OCI-LY7 (cell line): ENCODE measurements at regions not wholly inside any gene's neighbourhood (a gene's known extent, or its start where the extent isn't known, plus 50 kb on each side); places are given as distances from the start of the nearest gene placed in this dataset.

Experiments
- CTCF ChIP-seq: fragments of 200-600 bp; sonication (generic); conservative IDR thresholded peaks from 2 replicates; pipeline ENCODE4 v1.5.1; 2014; ENCODE audit warnings: mild to moderate bottlenecking, antibody characterized with exemption, low read length, moderate library complexity, mixed read lengths
- EZH2phosphoT487 ChIP-seq: fragments of 200-600 bp; sonication (generic); IDR thresholded peaks from 2 replicates; pipeline ENCODE4 v1.6.1; 2018; ENCODE audit warnings: low read depth, borderline replicate concordance, mild to moderate bottlenecking, mixed run types, antibody characterized with exemption, low read length, moderate library complexity, mixed read lengths

- no peak for TF ChIP-seq CTCF
- no peak for TF ChIP-seq EZH2phosphoT487
These were observed 674.8 kb downstream of the TMTC2 start for GRCh38 chr12:83361475-83361874.
